ENCODE measurements at regions not wholly inside any gene's neighbourhood (a gene's known extent, or its start where the extent isn't known, plus 50 kb on each side); places are given as distances from the start of the nearest gene placed in this dataset.

DNA sequence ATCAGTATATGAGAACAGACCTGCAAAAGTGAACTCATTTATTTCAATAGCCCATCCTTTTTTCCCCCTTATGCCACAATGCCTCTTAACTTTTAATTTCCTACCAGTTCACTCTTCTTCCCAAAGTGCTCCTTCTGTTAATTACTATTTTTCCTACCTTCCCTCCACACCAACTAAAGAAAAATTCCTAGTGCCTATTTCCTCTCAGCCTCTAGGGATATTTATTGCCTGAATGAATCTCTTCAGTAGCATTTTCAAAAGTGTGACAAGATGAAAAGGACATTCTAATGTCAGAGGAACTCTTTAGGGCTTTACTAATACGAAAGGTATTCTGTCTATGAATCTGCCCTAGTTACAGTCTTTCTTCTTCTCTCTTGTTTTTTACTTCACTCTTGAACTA lies 181.1 kb upstream of the SPRY1 start:
- Histone ChIP-seq H3K27me3 (ENCODE audit: low read depth, low read length) (no peaks in the 10 kb centered on the region), H3K9ac (ENCODE audit: low read length) (no peak overlapping the region), H3K4me1 (ENCODE audit: low read length) (no peaks in the 10 kb centered on the region; the same call in 1 of the 2 replicates), H3K4me2 (ENCODE audit: low read length) (no peak overlapping the region), H4K20me1 (ENCODE audit: insufficient read depth, low read length) (no peaks in the 10 kb centered on the region), H3K27ac (ENCODE audit: low read length) (no peak overlapping the region), H3K4me3 (ENCODE audit: low read length) (no peak overlapping the region), H3K79me2 (ENCODE audit: low read length) (no peaks in the 10 kb centered on the region), H3K36me3 (replicated peaks; ENCODE audit: low read depth, low read length) (no peaks in the 10 kb centered on the region), H2AFZ (ENCODE audit: low read depth, low read length) (no peak overlapping the region), H3K9me3 (ENCODE audit: insufficient read depth, low read length) (no peaks in the 10 kb centered on the region)
- TF ChIP-seq, protein P1, sequence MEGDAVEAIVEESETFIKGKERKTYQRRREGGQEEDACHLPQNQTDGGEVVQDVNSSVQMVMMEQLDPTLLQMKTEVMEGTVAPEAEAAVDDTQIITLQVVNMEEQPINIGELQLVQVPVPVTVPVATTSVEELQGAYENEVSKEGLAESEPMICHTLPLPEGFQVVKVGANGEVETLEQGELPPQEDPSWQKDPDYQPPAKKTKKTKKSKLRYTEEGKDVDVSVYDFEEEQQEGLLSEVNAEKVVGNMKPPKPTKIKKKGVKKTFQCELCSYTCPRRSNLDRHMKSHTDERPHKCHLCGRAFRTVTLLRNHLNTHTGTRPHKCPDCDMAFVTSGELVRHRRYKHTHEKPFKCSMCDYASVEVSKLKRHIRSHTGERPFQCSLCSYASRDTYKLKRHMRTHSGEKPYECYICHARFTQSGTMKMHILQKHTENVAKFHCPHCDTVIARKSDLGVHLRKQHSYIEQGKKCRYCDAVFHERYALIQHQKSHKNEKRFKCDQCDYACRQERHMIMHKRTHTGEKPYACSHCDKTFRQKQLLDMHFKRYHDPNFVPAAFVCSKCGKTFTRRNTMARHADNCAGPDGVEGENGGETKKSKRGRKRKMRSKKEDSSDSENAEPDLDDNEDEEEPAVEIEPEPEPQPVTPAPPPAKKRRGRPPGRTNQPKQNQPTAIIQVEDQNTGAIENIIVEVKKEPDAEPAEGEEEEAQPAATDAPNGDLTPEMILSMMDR (IDR thresholded peaks at IDR 0.05; ENCODE audit: low read depth, low read length), result no peak
- no peak for TF ChIP-seq EZH2phosphoT487 (IDR thresholded peaks at IDR 0.05; ENCODE audit: low read depth)

DNA sequence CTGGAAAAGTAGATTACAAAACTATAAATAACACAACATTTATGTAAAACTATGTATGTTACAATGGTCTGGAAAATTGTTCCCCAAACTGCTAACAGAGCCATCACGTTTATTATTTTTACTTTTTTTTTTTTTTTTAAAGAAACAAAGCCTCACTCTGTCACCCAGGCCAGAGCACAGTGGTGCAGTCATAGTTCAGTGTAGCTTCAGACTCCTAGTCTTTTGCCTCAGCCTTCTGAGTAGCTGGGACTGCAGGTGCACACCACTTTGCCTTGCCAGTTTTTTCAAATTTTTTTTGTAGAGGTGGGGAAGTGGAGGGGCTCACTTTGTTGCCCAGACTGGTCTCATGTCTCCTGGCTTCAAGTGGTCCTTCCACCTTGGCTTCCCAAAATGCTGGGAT lies 180.1 kb upstream of the SPRY1 start:
- Histone ChIP-seq H3K79me2 (ENCODE audit: low read length) (no peaks in the 10 kb centered on the region), H3K4me3 (ENCODE audit: low read length) (no peak overlapping the region), H3K27me3 (ENCODE audit: low read depth, low read length) (no peaks in the 10 kb centered on the region), H3K9ac (ENCODE audit: low read length) (no peak overlapping the region), H3K27ac (ENCODE audit: low read length) (no peak overlapping the region), H3K36me3 (replicated peaks; ENCODE audit: low read depth, low read length) (no peaks in the 10 kb centered on the region), H3K4me1 (ENCODE audit: low read length) (no peaks in the 10 kb centered on the region; the same call in 1 of the 2 replicates), H2AFZ (ENCODE audit: low read depth, low read length) (no peak overlapping the region), H4K20me1 (ENCODE audit: insufficient read depth, low read length) (no peaks in the 10 kb centered on the region), H3K4me2 (ENCODE audit: low read length) (no peak overlapping the region), H3K9me3 (ENCODE audit: insufficient read depth, low read length) (no peaks in the 10 kb centered on the region)
- TF ChIP-seq EZH2phosphoT487 (IDR thresholded peaks at IDR 0.05; ENCODE audit: low read depth), result no peak
- TF ChIP-seq, protein P1 (IDR thresholded peaks at IDR 0.05; ENCODE audit: low read depth, low read length), result no peak

DNA sequence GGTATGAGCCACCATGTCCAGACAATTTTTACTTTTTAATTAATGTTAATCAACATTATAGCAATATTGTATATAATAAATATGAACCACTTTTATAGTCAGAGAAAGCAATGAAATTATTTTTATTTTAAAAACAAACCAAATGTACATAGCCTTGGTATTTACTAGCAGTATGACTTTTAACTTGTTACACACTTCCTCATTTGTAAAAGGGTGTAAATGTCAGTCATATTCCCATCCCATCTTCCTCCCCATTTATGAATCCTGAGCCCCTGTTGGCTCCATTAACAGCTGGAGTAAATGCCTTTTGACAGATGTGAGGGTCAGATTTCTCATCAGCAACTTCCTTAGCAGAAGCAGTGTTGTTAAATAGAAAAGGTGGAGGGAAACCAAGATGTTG lies 179.6 kb upstream of the SPRY1 start:
- no peak overlapping the region for H3K4me3 ChIP-seq (ENCODE audit: low read length)
- no peaks in the 10 kb centered on the region for H4K20me1 ChIP-seq (ENCODE audit: insufficient read depth, low read length)
- TF ChIP-seq, protein P1 (IDR thresholded peaks at IDR 0.05; ENCODE audit: low read depth, low read length), result no peak
- TF ChIP-seq EZH2phosphoT487 (IDR thresholded peaks at IDR 0.05; ENCODE audit: low read depth), result no peak
- H3K4me2 ChIP-seq (ENCODE audit: low read length), result no peak overlapping the region
- no peaks in the 10 kb centered on the region for H3K36me3 ChIP-seq (replicated peaks; ENCODE audit: low read depth, low read length)
- H3K9me3 ChIP-seq (ENCODE audit: insufficient read depth, low read length), result no peaks in the 10 kb centered on the region
- no peaks in the 10 kb centered on the region for H3K79me2 ChIP-seq (ENCODE audit: low read length)
- no peak overlapping the region for H3K27ac ChIP-seq (ENCODE audit: low read length)
- no peak overlapping the region for H2AFZ ChIP-seq (ENCODE audit: low read depth, low read length)
- H3K4me1 ChIP-seq (ENCODE audit: low read length), result no peaks in the 10 kb centered on the region; the same call in 1 of the 2 replicates
- H3K27me3 ChIP-seq (ENCODE audit: low read depth, low read length), result no peaks in the 10 kb centered on the region
- H3K9ac ChIP-seq (ENCODE audit: low read length), result no peak overlapping the region

DNA sequence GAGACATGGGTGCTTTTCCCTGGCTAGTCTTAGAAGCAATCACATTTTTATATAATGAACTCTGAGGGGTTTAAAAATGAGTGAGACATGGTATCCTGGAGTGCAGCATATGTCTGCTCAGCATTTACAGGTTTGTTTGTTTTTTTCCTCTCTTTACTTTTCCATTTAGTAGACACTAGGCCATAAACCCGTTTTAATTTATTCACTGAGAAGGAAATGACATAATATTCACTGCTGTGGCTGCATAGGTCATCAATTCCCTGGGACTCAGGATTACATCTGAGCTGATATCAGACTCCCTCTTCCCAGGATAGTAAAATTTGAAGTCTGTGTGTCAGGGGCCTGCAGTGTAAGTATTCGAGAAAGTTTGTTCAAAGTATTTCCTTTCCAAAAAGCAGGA lies 178.9 kb upstream of the SPRY1 start:
- Histone ChIP-seq H2AFZ (ENCODE audit: low read depth, low read length) (no peak overlapping the region), H3K27ac (ENCODE audit: low read length) (no peak overlapping the region), H3K79me2 (ENCODE audit: low read length) (no peaks in the 10 kb centered on the region), H3K9ac (ENCODE audit: low read length) (no peak overlapping the region), H3K4me3 (ENCODE audit: low read length) (no peak overlapping the region), H3K4me1 (ENCODE audit: low read length) (no peaks in the 10 kb centered on the region; the same call in 1 of the 2 replicates), H4K20me1 (ENCODE audit: insufficient read depth, low read length) (no peaks in the 10 kb centered on the region), H3K27me3 (ENCODE audit: low read depth, low read length) (no peaks in the 10 kb centered on the region), H3K9me3 (ENCODE audit: insufficient read depth, low read length) (no peaks in the 10 kb centered on the region), H3K4me2 (ENCODE audit: low read length) (no peak overlapping the region), H3K36me3 (replicated peaks; ENCODE audit: low read depth, low read length) (no peaks in the 10 kb centered on the region)
- TF ChIP-seq, protein P1 (IDR thresholded peaks at IDR 0.05; ENCODE audit: low read depth, low read length), result no peak
- TF ChIP-seq EZH2phosphoT487 (IDR thresholded peaks at IDR 0.05; ENCODE audit: low read depth), result no peak
